Activated naive CD8-positive, alpha-beta T cell treated with anti-CD3 and anti-CD28 coated beads, Interleukin-2, amount 50 U/mL, for 24 hours (primary cell): ENCODE measurements at regions not wholly inside any gene's neighbourhood (a gene's known extent, or its start where the extent isn't known, plus 50 kb on each side); places are given as distances from the start of the nearest gene placed in this dataset.
"Not testable (repeated sequence)": the region's sequence is repeated elsewhere in the genome, so short reads cannot be mapped to it uniquely, and the experiment has no call there.

Experiments used
- ATAC-seq: fragments of 150-1000 bp; cut with Tn5 transposase; one replicate; pipeline ENCODE4 v1.10.0; 2021
- DNase-seq: peaks from one replicate; pipeline ENCODE4 v3.0.0; 2021
- H3K27ac Mint-ChIP-seq: one replicate; pipeline ENCODE4 v1.8.0; 2021; ENCODE audit warnings: mild to moderate bottlenecking, mixed read lengths
- H3K27me3 Mint-ChIP-seq: one replicate; pipeline ENCODE4 v1.8.0; 2021; ENCODE audit warnings: mixed read lengths
- H3K36me3 Mint-ChIP-seq: one replicate; pipeline ENCODE4 v1.8.0; 2021; ENCODE audit warnings: low read depth, mixed read lengths
- H3K4me1 Mint-ChIP-seq: one replicate; pipeline ENCODE4 v1.8.0; 2021; ENCODE audit warnings: mixed read lengths
- H3K4me3 Mint-ChIP-seq: one replicate; pipeline ENCODE4 v1.8.0; 2021; ENCODE audit warnings: mild to moderate bottlenecking, moderate library complexity, mixed read lengths
- H3K9me3 Mint-ChIP-seq: one replicate; pipeline ENCODE4 v1.8.0; 2021; ENCODE audit warnings: mixed read lengths

DNA sequence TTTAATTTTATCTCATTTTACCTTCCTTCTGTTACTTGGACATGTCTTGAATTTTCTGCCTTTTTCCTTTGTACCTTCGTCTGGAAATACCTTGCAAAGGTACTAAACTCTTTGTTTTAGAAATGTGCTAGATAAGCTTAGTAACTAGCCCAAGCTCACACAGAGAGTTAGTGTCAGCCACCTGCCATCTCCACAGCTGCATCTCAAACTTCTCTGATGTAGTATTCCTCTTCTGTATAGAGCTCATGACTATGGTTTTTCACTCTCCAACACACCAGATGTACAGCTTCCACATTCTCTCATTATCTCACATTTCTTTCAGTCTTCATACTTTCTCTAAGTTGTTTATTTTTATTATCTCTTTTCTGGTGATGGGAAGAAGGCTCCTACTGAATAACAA lies 516.6 kb upstream of the ROBO2 start:
- H3K9me3 Mint-ChIP-seq = peaks cover 8% of the 10 kb centered on the region
- no peak overlapping the region for H3K27ac Mint-ChIP-seq
- H3K4me3 Mint-ChIP-seq = no peak overlapping the region
- DNase-seq (no peak), ATAC-seq (no peak)
- H3K27me3 Mint-ChIP-seq = no peaks in the 10 kb centered on the region
- H3K4me1 Mint-ChIP-seq = no peaks in the 10 kb centered on the region
- H3K36me3 Mint-ChIP-seq = no peaks in the 10 kb centered on the region

- Mint-ChIP-seq H3K27me3 (no peaks in the 10 kb centered on the region), H3K27ac (no peak overlapping the region), H3K36me3 (no peaks in the 10 kb centered on the region), H3K4me3 (no peak overlapping the region), H3K9me3 (peaks cover 12% of the 10 kb centered on the region), H3K4me1 (no peaks in the 10 kb centered on the region)
- ATAC-seq (no peak), DNase-seq (no peak)
Observed at GRCh38 chr3:76525726-76526125, 514.2 kb upstream of the ROBO2 start.

DNA sequence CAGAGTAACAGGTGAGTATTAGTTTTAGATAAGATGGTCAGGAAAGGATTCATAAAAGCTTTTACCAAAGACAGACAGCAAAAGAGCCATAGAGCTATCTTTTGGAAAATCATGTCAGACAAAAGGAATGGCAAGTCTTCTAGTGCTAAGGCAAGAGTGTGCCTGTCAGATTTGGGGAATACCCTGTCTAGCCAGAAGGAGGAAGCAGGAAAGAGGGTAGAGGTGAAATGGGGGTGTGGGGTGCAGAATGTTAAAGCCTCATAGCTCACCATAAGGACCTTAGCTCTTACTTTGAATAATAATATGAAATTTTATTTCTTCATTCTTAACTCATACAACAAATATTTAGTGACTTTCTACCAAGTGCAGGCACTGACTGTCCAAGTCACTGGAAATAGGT lies 512.1 kb upstream of the ROBO2 start:
- H3K27me3 Mint-ChIP-seq = no peaks in the 10 kb centered on the region
- H3K27ac Mint-ChIP-seq = no peak overlapping the region
- H3K9me3 Mint-ChIP-seq = peaks cover 12% of the 10 kb centered on the region
- no peak overlapping the region for H3K4me3 Mint-ChIP-seq
- DNase-seq (no peak), ATAC-seq (no peak)
- H3K4me1 Mint-ChIP-seq = no peaks in the 10 kb centered on the region
- H3K36me3 Mint-ChIP-seq = no peaks in the 10 kb centered on the region

- H3K27me3 Mint-ChIP-seq = no peaks in the 10 kb centered on the region
- H3K4me1 Mint-ChIP-seq = no peaks in the 10 kb centered on the region
- no peaks in the 10 kb centered on the region for H3K36me3 Mint-ChIP-seq
- H3K4me3 Mint-ChIP-seq = no peak overlapping the region
- ATAC-seq (no peak), DNase-seq (no peak)
- H3K9me3 Mint-ChIP-seq = peaks cover 15% of the 10 kb centered on the region
- no peak overlapping the region for H3K27ac Mint-ChIP-seq
Observed at GRCh38 chr3:76532158-76532822, 507.6 kb upstream of the ROBO2 start.

GRCh38 chr3:76533710-76534109 lies 506.2 kb upstream of the ROBO2 start:
- H3K4me3 Mint-ChIP-seq, H3K27ac Mint-ChIP-seq, DNase-seq, H3K36me3 Mint-ChIP-seq, H3K4me1 Mint-ChIP-seq, H3K27me3 Mint-ChIP-seq, ATAC-seq: not testable (repeated sequence)
- peaks cover 15% of the 10 kb centered on the region for H3K9me3 Mint-ChIP-seq

DNA sequence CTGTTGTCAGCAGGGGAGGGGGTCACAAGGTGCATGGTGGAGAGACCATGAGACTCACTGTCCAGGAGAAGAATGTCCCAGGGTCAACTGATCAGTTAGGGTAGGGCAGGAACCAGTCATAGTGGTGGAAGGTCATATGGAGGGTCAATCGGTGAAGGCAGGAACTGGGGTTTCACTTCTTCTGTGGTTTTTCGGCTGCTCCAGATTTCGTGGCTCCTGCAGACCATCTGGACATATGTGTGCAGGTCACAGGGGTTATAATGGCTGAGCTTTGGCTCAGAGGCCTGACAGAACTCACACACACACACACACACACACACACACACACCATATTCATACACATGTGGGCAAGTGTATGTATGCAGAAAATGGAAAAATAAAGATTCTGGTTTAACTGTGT lies 502.0 kb upstream of the ROBO2 start:
- H3K4me3 Mint-ChIP-seq, H3K27me3 Mint-ChIP-seq, H3K27ac Mint-ChIP-seq, ATAC-seq, DNase-seq, H3K36me3 Mint-ChIP-seq, H3K4me1 Mint-ChIP-seq: not testable (repeated sequence)
- H3K9me3 Mint-ChIP-seq = peaks cover 16% of the 10 kb centered on the region

DNA sequence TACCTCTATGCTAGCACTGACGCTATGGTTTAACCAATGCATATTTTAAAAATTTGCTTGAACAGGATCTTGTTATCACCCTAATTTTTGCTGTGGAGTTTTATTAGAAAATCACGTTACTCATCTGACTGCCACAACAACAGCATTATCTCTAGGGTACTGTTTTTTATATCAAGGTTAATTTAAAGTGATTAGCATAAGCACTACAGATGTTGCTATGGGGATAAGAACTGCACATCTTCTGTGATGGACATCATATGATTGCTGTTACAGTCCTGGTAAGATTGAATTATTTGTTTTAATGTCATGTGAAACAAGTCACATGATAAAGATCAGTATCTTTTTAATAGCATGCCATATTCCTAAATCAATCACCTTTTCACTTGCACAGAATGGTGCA lies 492.2 kb upstream of the ROBO2 start:
- Mint-ChIP-seq H3K36me3 (no peaks in the 10 kb centered on the region), H3K27me3 (no peaks in the 10 kb centered on the region), H3K4me3 (no peak overlapping the region), H3K27ac (no peak overlapping the region), H3K9me3 (peaks cover 1% of the 10 kb centered on the region), H3K4me1 (no peaks in the 10 kb centered on the region)
- ATAC-seq = no peak
- no peak for DNase-seq

DNA sequence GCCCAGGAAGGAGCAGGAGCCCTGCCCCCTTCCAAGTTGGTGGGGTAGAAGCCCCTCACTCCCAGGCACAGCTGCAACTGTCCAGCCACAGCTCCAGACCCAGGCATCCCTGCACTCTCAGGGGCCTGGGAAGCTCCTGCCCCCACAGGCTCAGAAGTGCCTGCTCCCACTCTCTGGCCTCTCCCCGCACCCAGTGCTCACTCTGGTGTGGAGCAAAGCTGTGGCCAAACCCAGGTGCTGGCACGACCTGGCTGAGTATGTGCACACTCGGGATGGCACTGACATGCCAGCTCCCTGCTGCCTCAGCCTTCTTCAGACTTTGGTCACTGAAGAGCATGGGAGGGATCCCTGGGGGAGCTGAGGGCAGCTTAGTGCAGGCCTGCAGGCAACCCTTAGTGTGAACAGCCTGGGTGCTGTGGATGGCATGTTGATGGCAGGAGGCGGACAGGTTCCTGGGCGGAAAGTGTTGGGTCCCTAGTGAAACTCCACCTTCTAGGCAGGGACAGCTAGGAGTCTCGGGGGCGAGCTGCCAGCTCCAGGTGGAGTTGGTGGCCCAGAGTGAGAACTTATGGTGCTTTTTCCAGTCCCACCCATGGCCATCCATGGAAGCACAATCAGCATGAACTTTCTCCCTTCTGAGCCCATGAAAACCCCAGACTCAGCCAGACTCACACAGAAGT lies 489.2 kb upstream of the ROBO2 start:
- Mint-ChIP-seq H3K27me3 (no peaks in the 10 kb centered on the region), H3K4me3 (no peak overlapping the region), H3K36me3 (no peaks in the 10 kb centered on the region), H3K9me3 (peaks cover 5% of the 10 kb centered on the region), H3K27ac (no peak overlapping the region), H3K4me1 (no peaks in the 10 kb centered on the region)
- ATAC-seq (no peak), DNase-seq (no peak)

DNA sequence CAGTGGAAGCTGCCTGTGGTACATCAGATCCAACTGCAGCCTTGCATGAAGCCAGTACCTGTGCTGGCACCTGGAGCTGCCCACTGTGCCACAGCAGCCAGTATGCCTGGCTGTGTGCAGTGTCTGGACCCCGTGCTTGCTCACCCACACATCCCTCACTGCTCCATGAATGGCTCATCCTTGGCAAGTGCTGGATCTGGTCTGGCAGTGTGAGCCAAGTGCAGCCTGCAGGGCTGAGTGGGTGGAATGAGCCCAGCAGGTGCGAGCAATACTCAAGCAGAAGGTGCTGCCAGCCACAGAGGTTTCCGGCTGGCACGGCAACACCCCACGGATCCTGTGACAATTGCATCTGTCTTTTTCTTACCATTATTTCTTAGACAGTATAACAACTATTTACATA lies 488.2 kb upstream of the ROBO2 start:
- DNase-seq (no peak), ATAC-seq (no peak)
- no peak overlapping the region for H3K27ac Mint-ChIP-seq
- no peaks in the 10 kb centered on the region for H3K4me1 Mint-ChIP-seq
- H3K27me3 Mint-ChIP-seq = no peaks in the 10 kb centered on the region
- no peak overlapping the region for H3K4me3 Mint-ChIP-seq
- H3K9me3 Mint-ChIP-seq = peaks cover 5% of the 10 kb centered on the region
- no peaks in the 10 kb centered on the region for H3K36me3 Mint-ChIP-seq

DNA sequence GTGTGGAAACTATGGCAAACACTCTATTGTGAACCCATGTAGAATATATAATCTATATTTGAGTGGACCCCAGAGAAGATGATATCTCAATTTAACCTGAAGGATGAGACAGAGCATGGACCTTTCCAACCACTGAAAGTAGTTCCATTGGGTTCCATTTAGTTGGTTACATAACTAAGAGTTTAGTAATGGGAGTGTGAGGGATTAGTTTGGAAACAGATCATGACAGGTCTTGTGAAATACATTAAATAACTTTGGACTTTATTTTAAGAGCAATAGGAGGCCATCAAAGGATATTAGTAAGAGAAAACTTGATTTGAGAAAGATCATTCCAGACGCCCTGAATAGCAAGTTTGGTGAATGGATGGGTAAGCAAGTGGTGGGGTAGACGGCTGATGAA lies 487.2 kb upstream of the ROBO2 start:
- H3K4me3 Mint-ChIP-seq = no peak overlapping the region
- ATAC-seq (no peak), DNase-seq (no peak)
- no peaks in the 10 kb centered on the region for H3K27me3 Mint-ChIP-seq
- peaks cover 5% of the 10 kb centered on the region for H3K9me3 Mint-ChIP-seq
- H3K4me1 Mint-ChIP-seq = no peaks in the 10 kb centered on the region
- no peak overlapping the region for H3K27ac Mint-ChIP-seq
- no peaks in the 10 kb centered on the region for H3K36me3 Mint-ChIP-seq

DNA sequence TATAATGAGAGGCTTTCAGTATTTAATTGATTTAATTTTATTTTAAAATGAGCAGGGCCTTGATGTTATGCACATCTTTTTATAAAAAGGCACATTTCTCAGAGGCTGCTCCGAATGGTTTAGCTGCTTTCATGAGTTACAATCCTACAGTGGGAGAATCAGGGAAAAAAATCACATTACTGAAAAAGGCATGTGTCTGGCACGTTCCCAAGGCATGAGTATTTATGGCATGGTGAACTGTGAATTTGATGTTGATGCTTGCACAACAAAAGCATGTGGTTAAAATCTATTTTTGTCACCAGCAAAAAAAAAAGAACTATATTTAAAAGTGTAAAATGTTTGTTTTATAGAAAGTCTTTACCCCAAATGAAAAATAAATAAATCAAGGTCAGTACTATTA lies 485.2 kb upstream of the ROBO2 start:
- no peak overlapping the region for H3K4me3 Mint-ChIP-seq
- no peak for DNase-seq
- H3K36me3 Mint-ChIP-seq = no peaks in the 10 kb centered on the region
- ATAC-seq = no peak
- H3K9me3 Mint-ChIP-seq = peaks cover 5% of the 10 kb centered on the region
- no peak overlapping the region for H3K27ac Mint-ChIP-seq
- H3K27me3 Mint-ChIP-seq = no peaks in the 10 kb centered on the region
- no peaks in the 10 kb centered on the region for H3K4me1 Mint-ChIP-seq

- Mint-ChIP-seq H3K36me3 (no peaks in the 10 kb centered on the region), H3K27me3 (no peaks in the 10 kb centered on the region), H3K9me3 (no peaks in the 10 kb centered on the region), H3K4me3 (no peak overlapping the region), H3K27ac (no peak overlapping the region), H3K4me1 (no peaks in the 10 kb centered on the region)
- ATAC-seq = no peak
- no peak for DNase-seq
Observed at GRCh38 chr3:76561494-76562236, 478.2 kb upstream of the ROBO2 start.

GRCh38 chr3:76565496-76566210 lies 474.2 kb upstream of the ROBO2 start:
- DNase-seq = no peak
- no peak for ATAC-seq
- Mint-ChIP-seq H3K36me3 (no peaks in the 10 kb centered on the region), H3K27ac (no peak overlapping the region), H3K27me3 (no peaks in the 10 kb centered on the region), H3K9me3 (no peaks in the 10 kb centered on the region), H3K4me1 (no peaks in the 10 kb centered on the region), H3K4me3 (no peak overlapping the region)

DNA sequence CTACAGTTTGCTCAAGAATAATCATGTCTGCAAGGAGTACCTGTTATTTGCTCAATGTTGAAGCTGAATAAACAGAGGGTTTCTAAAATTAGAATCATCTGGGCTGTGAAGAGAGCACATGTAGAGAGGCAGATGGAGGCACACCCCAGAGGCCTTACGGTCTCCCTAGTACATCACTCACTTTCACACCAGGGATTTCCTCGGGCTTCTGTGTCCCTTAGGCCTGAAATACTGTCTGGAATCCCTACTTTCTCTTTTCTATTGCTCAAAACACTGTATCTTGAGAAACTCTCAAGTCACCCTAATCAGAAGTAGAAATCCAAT lies 473.7 kb upstream of the ROBO2 start:
- no peak overlapping the region for H3K27ac Mint-ChIP-seq
- H3K9me3 Mint-ChIP-seq = no peaks in the 10 kb centered on the region
- H3K4me1 Mint-ChIP-seq = no peaks in the 10 kb centered on the region
- no peak for ATAC-seq
- H3K36me3 Mint-ChIP-seq = no peaks in the 10 kb centered on the region
- no peak for DNase-seq
- no peak overlapping the region for H3K4me3 Mint-ChIP-seq
- no peaks in the 10 kb centered on the region for H3K27me3 Mint-ChIP-seq

- Mint-ChIP-seq H3K4me1 (no peaks in the 10 kb centered on the region), H3K9me3 (no peaks in the 10 kb centered on the region), H3K4me3 (no peak overlapping the region), H3K27ac (no peak overlapping the region), H3K36me3 (no peaks in the 10 kb centered on the region), H3K27me3 (no peaks in the 10 kb centered on the region)
- ATAC-seq (no peak), DNase-seq (no peak)
Observed at GRCh38 chr3:76566904-76567303, 473.0 kb upstream of the ROBO2 start.
